Calu3 (cell line): ENCODE measurements at regions not wholly inside any gene's neighbourhood (a gene's known extent, or its start where the extent isn't known, plus 50 kb on each side); places are given as distances from the start of the nearest gene placed in this dataset.

Source experiments
- BruUV-seq: library from RNA; stranded (reverse); fragments of 400-500 nt; replicated peaks from 2 replicates; lab custom pipeline; 2021; lab: Mats Ljungman, UMichigan
- CTCF ChIA-PET: fragments of 300-600 bp; sonication (Branson Sonifier 250); formaldehyde crosslinking; loops from one replicate; lab custom pipeline; 2022; ENCODE audit warnings: antibody characterized with exemption; lab: Charles Lee
- DNase-seq: peaks from one replicate; pipeline ENCODE4 v3.0.0; 2022
- H3K27ac Mint-ChIP-seq: one replicate; pipeline ENCODE4 v1.8.0; 2022; ENCODE audit warnings: mixed read lengths; ENCODE audit not compliant: unreplicated experiment
- H3K27me3 Mint-ChIP-seq: one replicate; pipeline ENCODE4 v1.8.0; 2022; ENCODE audit warnings: mixed read lengths; ENCODE audit not compliant: unreplicated experiment
- H3K36me3 Mint-ChIP-seq: one replicate; pipeline ENCODE4 v1.8.0; 2022; ENCODE audit warnings: mild to moderate bottlenecking, moderate library complexity, mixed read lengths; ENCODE audit not compliant: insufficient read depth, unreplicated experiment
- H3K4me1 Mint-ChIP-seq: one replicate; pipeline ENCODE4 v1.8.0; 2022; ENCODE audit warnings: mild to moderate bottlenecking, low read depth, mixed read lengths; ENCODE audit not compliant: unreplicated experiment
- H3K4me3 Mint-ChIP-seq: one replicate; pipeline ENCODE4 v1.8.0; 2022; ENCODE audit warnings: mild to moderate bottlenecking, low read depth, moderate library complexity, mixed read lengths; ENCODE audit not compliant: unreplicated experiment
- H3K9me3 Mint-ChIP-seq: one replicate; pipeline ENCODE4 v1.8.0; 2022; ENCODE audit warnings: low read depth, mixed read lengths; ENCODE audit not compliant: unreplicated experiment
- intact Hi-C: fragments of 100-400 bp; cut with micrococcal nuclease; formaldehyde crosslinking; loops from one replicate; pipeline ENCODE4 v1.10.0; 2022; ENCODE audit not compliant: unreplicated experiment
- TF ChIP-seq, protein P1 (sequence below): fragments of 200-600 bp; IDR thresholded peaks from one replicate; pipeline ENCODE4 v1.8.0; 2022; ENCODE audit warnings: antibody characterized with exemption; ENCODE audit not compliant: unreplicated experiment

- no peaks in the 10 kb centered on the region for H3K27me3 Mint-ChIP-seq
- H3K36me3 Mint-ChIP-seq, result no peaks in the 10 kb centered on the region
- no peak overlapping the region for H3K4me3 Mint-ChIP-seq
- BruUV-seq, result no TSS peak
- H3K9me3 Mint-ChIP-seq, result no peaks in the 10 kb centered on the region
- intact Hi-C loops, result no loop called here
- H3K27ac Mint-ChIP-seq, result no peak overlapping the region
- H3K4me1 Mint-ChIP-seq, result no peaks in the 10 kb centered on the region
- no peak for DNase-seq
- TF ChIP-seq, protein P1, sequence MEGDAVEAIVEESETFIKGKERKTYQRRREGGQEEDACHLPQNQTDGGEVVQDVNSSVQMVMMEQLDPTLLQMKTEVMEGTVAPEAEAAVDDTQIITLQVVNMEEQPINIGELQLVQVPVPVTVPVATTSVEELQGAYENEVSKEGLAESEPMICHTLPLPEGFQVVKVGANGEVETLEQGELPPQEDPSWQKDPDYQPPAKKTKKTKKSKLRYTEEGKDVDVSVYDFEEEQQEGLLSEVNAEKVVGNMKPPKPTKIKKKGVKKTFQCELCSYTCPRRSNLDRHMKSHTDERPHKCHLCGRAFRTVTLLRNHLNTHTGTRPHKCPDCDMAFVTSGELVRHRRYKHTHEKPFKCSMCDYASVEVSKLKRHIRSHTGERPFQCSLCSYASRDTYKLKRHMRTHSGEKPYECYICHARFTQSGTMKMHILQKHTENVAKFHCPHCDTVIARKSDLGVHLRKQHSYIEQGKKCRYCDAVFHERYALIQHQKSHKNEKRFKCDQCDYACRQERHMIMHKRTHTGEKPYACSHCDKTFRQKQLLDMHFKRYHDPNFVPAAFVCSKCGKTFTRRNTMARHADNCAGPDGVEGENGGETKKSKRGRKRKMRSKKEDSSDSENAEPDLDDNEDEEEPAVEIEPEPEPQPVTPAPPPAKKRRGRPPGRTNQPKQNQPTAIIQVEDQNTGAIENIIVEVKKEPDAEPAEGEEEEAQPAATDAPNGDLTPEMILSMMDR, result no peak
- CTCF ChIA-PET, result no interaction called here
Measured at GRCh38 chr15:37720267-37720666, 214.2 kb upstream of the TMCO5A start.

DNA sequence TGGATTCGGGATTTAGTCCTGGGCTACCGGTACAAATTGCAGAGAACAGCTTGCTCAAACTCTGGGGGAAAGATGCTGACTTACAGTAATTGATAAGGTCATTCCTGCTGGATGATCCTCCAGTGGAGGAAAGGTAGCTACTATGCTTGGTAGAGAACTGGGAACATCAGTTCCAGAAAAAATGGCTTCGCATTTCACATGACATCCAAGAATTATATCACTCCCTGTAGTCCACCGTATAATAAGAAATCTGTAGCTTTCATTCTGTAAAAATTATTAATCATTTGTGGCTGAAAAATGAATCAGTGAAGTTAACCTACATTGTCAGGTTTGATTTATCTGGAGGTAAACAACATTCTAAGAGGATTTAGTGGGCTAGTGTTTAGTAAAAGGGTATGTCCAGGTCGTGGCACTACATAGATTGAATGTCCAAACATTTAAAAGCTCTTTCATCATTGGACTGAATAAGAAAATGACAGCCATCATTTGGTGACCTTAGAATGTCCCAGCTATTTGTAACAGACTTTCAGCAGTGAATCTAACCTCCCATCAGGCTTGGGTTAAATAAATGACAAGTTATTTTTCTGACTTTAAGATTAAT is 203.2 kb upstream of the TMCO5A start:
- Mint-ChIP-seq H3K36me3 (no peaks in the 10 kb centered on the region), H3K9me3 (no peaks in the 10 kb centered on the region), H3K4me1 (no peaks in the 10 kb centered on the region), H3K27ac (no peak overlapping the region), H3K4me3 (no peak overlapping the region), H3K27me3 (peaks cover 10% of the 10 kb centered on the region)
- no TSS peak for BruUV-seq
- DNase-seq, result no peak
- CTCF ChIA-PET, result interaction anchor here (0.6 kb wide), 1 partner anchor 347 kb away, joined by 3 read pairs; no protein-coding TSS in a partner anchor
- TF ChIP-seq, protein P1, result no peak
- intact Hi-C loops, result no loop called here

GRCh38 chr15:37733628-37734027 is 200.8 kb upstream of the TMCO5A start:
- Mint-ChIP-seq H3K36me3 (no peaks in the 10 kb centered on the region), H3K4me1 (no peaks in the 10 kb centered on the region), H3K9me3 (no peaks in the 10 kb centered on the region), H3K27me3 (peaks cover 25% of the 10 kb centered on the region), H3K27ac (no peak overlapping the region), H3K4me3 (no peak overlapping the region)
- no peak for DNase-seq
- no TSS peak for BruUV-seq
- CTCF ChIA-PET, result no interaction called here
- intact Hi-C loops, result no loop called here
- TF ChIP-seq, protein P1, result no peak

DNA sequence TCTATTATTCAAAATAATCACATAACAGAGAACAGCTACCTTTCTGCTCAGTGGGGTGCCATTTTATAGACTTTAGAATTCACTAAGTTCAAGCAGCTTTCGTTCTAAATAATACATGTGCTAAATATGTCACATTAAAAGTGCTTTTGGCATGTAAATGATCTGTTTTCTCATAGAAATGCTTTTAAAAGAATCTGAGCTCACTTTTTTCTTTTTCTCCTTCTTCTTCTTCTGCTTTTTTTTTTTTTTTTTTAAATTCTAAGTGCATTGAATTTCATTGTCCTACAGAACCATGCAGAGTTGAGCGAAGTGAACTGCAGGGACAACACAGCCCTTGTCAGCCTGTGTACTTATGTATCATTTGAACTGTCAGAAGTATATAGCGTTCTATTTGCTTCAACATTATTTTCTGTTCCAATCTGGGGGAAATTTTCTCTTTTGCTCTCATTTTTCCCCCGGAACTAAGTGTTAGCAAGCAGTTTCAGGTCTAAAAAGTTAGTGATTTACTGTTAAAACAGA is 193.8 kb upstream of the TMCO5A start:
- no peaks in the 10 kb centered on the region for H3K4me1 Mint-ChIP-seq
- H3K27me3 Mint-ChIP-seq, result peaks cover 21% of the 10 kb centered on the region
- no peak for DNase-seq
- intact Hi-C loops, result no loop called here
- CTCF ChIA-PET, result no interaction called here
- no peak overlapping the region for H3K4me3 Mint-ChIP-seq
- H3K9me3 Mint-ChIP-seq, result no peaks in the 10 kb centered on the region
- H3K36me3 Mint-ChIP-seq, result no peaks in the 10 kb centered on the region
- BruUV-seq, result no TSS peak
- no peak overlapping the region for H3K27ac Mint-ChIP-seq
- TF ChIP-seq, protein P1, result no peak
